ENCODE measurements at regions not wholly inside any gene's neighbourhood (a gene's known extent, or its start where the extent isn't known, plus 50 kb on each side); places are given as distances from the start of the nearest gene placed in this dataset.

DNA sequence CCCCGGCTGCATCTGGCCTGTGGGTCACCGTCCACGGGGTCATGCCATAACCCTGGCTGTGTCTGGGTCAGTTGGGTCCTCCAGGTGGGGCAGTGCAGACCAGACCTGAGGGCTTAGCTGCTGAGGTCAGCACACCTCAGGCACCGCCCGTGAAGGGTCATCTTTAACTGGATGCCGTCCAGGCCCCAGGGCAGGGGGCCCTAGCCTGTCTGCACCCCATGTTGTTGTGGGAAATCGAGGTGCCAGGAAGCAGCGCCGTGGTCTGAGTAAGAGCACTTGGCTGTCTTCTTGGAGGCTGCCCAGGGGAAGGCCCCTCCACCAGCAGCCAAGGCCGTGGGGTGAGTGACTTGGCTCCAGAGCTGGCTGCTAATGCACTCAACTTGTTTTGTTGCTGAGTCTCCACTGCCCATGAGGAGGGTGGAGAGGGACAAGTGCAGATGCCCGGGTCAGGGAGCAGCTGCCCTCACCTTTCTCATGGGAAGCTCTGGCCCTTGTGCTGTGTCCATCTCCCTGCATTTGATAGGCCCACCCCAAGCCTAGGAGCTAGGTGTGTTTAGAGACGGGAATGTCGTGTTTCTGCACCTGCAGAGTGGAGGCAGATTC, 317.2 kb downstream of the TMEM121 start:
- no peak for TF ChIP-seq CTCF (IDR thresholded peaks at IDR 0.05)
- no peak for TF ChIP-seq POLR2A (IDR thresholded peaks at IDR 0.05)
